Tibial nerve (tissue), 4 donors: ENCODE measurements at regions not wholly inside any gene's neighbourhood (a gene's known extent, or its start where the extent isn't known, plus 50 kb on each side); places are given as distances from the start of the nearest gene placed in this dataset.

Source experiments
- EP300 ChIP-seq, 2 donors: sonication (generic); formaldehyde crosslinking; IDR thresholded peaks; one replicate each; pipeline ENCODE4 v1.6.1; 2017; ENCODE audit warnings: antibody characterized with exemption in 2 of 2, mild to moderate bottlenecking in 1 of 2
- POLR2A ChIP-seq, 2 donors: fragments of 450-650 bp; IDR thresholded peaks; one replicate each; pipeline ENCODE4 v1.6.1; 2017; ENCODE audit warnings: antibody characterized with exemption in 2 of 2, mild to moderate bottlenecking in 2 of 2, moderate library complexity in 2 of 2
- TF ChIP-seq, protein P1 (sequence below), 5 experiments: fragments of 200-600 bp in 3 of 5; fragments of 450-650 bp in 2 of 5; sonication (generic) in 3 of 5; IDR thresholded peaks; one replicate each; pipeline ENCODE4 v1.5.1; 2016 to 2019; ENCODE audit warnings: antibody characterized with exemption in 5 of 5, mild to moderate bottlenecking in 3 of 5, moderate library complexity in 2 of 5

DNA sequence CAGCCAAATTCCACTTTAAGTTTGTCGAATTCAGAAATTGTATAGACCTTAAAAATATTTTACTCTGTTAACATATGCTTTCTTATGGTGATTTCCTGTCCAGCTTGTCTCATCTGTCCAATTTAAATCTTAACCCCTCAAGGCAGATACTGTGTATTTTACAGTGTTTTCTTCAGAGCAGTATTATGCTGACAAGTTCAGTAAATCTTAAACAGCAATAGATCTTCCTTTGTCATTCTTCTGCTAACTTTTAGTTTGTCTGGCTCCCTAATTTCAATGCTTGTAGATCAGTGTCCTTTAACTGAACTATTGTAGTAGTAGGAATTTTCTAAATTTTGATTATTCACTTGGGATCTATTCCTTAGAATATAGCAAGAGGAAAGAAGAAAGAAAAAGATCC lies 52.8 kb upstream of the MEIS1 start:
- TF ChIP-seq, protein P1, sequence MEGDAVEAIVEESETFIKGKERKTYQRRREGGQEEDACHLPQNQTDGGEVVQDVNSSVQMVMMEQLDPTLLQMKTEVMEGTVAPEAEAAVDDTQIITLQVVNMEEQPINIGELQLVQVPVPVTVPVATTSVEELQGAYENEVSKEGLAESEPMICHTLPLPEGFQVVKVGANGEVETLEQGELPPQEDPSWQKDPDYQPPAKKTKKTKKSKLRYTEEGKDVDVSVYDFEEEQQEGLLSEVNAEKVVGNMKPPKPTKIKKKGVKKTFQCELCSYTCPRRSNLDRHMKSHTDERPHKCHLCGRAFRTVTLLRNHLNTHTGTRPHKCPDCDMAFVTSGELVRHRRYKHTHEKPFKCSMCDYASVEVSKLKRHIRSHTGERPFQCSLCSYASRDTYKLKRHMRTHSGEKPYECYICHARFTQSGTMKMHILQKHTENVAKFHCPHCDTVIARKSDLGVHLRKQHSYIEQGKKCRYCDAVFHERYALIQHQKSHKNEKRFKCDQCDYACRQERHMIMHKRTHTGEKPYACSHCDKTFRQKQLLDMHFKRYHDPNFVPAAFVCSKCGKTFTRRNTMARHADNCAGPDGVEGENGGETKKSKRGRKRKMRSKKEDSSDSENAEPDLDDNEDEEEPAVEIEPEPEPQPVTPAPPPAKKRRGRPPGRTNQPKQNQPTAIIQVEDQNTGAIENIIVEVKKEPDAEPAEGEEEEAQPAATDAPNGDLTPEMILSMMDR (IDR thresholded peaks at IDR 0.05), result no peak
- no peak for TF ChIP-seq EP300 (IDR thresholded peaks at IDR 0.05)
- TF ChIP-seq POLR2A (IDR thresholded peaks at IDR 0.05), result no peak
